NT2/D1 (cell line): ENCODE measurements at regions not wholly inside any gene's neighbourhood (a gene's known extent, or its start where the extent isn't known, plus 50 kb on each side); places are given as distances from the start of the nearest gene placed in this dataset.

ENCODE experiments used
- SUZ12 ChIP-seq: IDR thresholded peaks from 2 replicates; pipeline ENCODE4 v1.6.1; 2011; ENCODE audit not compliant: insufficient read length, insufficient read depth; ENCODE audit errors: extremely low read depth
- YY1 ChIP-seq: IDR thresholded peaks from 2 replicates; pipeline ENCODE4 v1.6.1; 2011; ENCODE audit not compliant: insufficient read length, insufficient read depth
- ZNF274 ChIP-seq: IDR thresholded peaks from 2 replicates; pipeline ENCODE4 v1.6.1; 2011; ENCODE audit warnings: mild to moderate bottlenecking, low read depth, low read length

DNA sequence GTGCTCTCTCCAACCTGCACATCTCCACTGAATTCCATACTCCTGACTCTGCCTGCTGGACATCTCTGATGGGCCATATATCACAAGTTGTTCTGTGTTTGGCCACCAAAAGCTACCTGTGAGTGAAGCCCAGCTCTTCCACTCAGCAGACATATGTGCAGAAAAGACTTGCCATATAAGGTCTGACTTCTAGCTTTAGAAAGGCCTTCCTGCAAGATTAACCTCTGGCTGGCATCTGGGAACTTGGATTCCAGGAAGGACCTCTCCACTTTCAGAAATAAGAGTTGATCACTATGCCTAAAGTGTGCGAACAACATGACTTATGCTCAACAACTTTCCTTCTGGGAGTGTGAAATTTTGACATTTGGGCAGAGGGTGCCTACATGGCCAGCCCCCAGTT lies 113.7 kb downstream of the TNFAIP3 start:
- TF ChIP-seq ZNF274 (no peak), YY1 (no peak), SUZ12 (no peak)
